ENCODE measurements at regions not wholly inside any gene's neighbourhood (a gene's known extent, or its start where the extent isn't known, plus 50 kb on each side); places are given as distances from the start of the nearest gene placed in this dataset.
"Not testable (repeated sequence)": the region's sequence is repeated elsewhere in the genome, so short reads cannot be mapped to it uniquely, and the experiment has no call there.

DNA sequence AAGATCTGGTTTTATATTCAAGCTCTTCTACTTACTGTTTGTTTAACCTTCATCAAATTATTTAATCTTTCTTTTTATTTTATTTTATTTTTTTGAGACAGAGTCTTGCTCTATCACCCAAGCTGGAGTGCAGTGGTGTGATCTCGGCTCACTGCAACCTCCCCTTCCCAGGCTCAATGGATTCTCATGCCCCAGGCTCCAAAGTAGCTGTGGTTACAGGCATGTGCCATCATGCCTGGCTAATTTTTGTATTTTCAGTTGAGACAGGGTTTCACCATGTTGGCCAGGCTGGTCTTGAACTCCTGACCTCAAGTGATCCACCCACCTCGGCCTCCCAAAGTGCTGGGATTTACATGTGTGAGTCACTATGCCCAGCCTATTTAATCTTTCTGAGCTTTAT is 821.5 kb upstream of the ATXN7L3B start:
- TF ChIP-seq, protein P1, sequence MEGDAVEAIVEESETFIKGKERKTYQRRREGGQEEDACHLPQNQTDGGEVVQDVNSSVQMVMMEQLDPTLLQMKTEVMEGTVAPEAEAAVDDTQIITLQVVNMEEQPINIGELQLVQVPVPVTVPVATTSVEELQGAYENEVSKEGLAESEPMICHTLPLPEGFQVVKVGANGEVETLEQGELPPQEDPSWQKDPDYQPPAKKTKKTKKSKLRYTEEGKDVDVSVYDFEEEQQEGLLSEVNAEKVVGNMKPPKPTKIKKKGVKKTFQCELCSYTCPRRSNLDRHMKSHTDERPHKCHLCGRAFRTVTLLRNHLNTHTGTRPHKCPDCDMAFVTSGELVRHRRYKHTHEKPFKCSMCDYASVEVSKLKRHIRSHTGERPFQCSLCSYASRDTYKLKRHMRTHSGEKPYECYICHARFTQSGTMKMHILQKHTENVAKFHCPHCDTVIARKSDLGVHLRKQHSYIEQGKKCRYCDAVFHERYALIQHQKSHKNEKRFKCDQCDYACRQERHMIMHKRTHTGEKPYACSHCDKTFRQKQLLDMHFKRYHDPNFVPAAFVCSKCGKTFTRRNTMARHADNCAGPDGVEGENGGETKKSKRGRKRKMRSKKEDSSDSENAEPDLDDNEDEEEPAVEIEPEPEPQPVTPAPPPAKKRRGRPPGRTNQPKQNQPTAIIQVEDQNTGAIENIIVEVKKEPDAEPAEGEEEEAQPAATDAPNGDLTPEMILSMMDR (IDR thresholded peaks at IDR 0.05): not testable (repeated sequence)
- not testable (repeated sequence) for TF ChIP-seq POLR2A (IDR thresholded peaks at IDR 0.05)

Measured in testis (tissue), 2 donors.